ENCODE measurements at regions not wholly inside any gene's neighbourhood (a gene's known extent, or its start where the extent isn't known, plus 50 kb on each side); places are given as distances from the start of the nearest gene placed in this dataset.
"Not testable (repeated sequence)": the region's sequence is repeated elsewhere in the genome, so short reads cannot be mapped to it uniquely, and the experiment has no call there.

DNA sequence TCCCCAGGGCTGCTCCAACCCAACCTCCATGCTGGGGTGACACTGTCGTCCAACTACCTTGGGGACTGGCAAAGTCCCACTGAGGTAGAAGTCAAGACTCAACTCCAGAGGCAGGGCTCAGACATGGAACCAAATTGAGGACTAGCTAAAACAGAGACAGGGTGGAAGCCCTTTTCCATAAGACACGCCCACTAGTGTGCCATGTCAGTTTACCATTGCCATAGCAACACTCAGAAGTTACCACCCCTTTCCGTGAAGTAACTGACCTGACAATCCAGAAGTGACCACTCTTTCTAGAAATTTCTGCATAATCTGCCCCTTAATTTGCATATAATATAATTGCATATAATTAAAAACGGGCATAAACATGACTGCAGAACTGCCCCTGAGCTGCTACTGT, 409.6 kb downstream of the MED13L start:
- no peak overlapping the region for H3K4me3 ChIP-seq (ENCODE audit: low read depth, low read length)
- DNase-seq (ENCODE audit: low read depth): no peak
- TF ChIP-seq MYC (IDR thresholded peaks at IDR 0.05; ENCODE audit: low read depth, low read length): no peak

DNA sequence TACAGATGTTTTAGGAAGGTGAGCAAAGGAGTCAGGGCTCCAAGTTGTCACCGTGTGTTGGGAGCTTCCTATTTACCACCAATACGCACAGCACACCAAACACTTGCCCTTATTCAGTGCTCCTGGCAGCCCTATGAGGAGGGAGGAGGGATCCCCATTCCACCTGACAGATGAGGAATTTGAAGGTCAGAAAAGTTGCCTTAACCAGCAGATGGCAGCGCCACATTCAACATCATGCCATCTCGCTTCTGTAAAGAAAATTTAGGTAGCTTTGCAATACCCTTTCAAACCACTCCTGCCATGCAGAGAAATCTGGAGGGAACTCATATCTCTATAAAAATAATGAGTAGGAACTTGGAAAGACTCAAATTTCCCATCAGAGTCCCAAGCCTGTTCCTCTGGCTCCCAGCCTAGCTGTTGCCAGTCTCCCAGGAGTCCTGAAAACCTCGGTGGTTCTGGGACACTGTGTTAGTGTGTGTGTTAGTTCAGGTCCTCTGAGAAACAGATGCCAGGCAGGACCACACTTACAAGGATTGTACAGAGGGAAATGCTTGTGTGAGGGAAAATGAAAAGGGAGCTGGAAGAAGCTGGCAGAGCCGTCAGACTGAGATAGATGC, 410.5 kb downstream of the MED13L start:
- H3K4me3 ChIP-seq (ENCODE audit: low read depth, low read length): no peak overlapping the region
- peak; percentile 21 for DNase-seq (ENCODE audit: low read depth)
- TF ChIP-seq, protein P1, sequence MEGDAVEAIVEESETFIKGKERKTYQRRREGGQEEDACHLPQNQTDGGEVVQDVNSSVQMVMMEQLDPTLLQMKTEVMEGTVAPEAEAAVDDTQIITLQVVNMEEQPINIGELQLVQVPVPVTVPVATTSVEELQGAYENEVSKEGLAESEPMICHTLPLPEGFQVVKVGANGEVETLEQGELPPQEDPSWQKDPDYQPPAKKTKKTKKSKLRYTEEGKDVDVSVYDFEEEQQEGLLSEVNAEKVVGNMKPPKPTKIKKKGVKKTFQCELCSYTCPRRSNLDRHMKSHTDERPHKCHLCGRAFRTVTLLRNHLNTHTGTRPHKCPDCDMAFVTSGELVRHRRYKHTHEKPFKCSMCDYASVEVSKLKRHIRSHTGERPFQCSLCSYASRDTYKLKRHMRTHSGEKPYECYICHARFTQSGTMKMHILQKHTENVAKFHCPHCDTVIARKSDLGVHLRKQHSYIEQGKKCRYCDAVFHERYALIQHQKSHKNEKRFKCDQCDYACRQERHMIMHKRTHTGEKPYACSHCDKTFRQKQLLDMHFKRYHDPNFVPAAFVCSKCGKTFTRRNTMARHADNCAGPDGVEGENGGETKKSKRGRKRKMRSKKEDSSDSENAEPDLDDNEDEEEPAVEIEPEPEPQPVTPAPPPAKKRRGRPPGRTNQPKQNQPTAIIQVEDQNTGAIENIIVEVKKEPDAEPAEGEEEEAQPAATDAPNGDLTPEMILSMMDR (IDR thresholded peaks at IDR 0.05; ENCODE audit: low read depth, low read length): peak; percentile 36
- TF ChIP-seq, protein P2, sequence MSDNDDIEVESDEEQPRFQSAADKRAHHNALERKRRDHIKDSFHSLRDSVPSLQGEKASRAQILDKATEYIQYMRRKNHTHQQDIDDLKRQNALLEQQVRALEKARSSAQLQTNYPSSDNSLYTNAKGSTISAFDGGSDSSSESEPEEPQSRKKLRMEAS (IDR thresholded peaks at IDR 0.05; ENCODE audit: low read depth, low read length): no peak
- TF ChIP-seq POLR2A (IDR thresholded peaks at IDR 0.05; ENCODE audit: extremely low read depth, insufficient read length) (no peak), MYC (IDR thresholded peaks at IDR 0.05; ENCODE audit: low read depth, low read length) (no peak)

DNA sequence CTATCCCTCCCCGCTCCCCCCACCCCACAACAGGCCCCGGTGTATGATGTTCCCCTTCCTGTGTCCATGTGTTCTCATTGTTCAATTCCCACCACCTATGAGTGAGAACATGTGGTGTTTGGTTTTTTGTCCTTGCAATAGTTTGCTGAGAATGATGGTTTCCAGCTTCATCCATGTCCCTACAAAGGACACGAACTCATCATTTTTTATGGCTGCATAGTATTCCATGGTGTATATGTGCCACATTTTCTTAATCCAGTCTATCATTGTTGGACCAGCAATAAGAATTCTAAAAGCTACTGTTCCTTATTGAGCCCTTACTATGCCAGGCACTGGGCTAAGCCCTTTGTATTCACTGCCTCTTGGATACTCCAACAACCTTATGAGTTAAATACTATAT, 411.2 kb downstream of the MED13L start:
- not testable (repeated sequence) for H3K4me3 ChIP-seq (ENCODE audit: low read depth, low read length); DNase-seq (ENCODE audit: low read depth)

- no peak for DNase-seq (ENCODE audit: low read depth)
- TF ChIP-seq, protein P1 (IDR thresholded peaks at IDR 0.05; ENCODE audit: low read depth, low read length): no peak
- TF ChIP-seq MYC (IDR thresholded peaks at IDR 0.05; ENCODE audit: low read depth, low read length): no peak
- no peak overlapping the region for H3K4me3 ChIP-seq (ENCODE audit: low read depth, low read length)
Observed at GRCh38 chr12:115864396-115864795, 413.1 kb downstream of the MED13L start.

GRCh38 chr12:115860619-115861018, 416.9 kb downstream of the MED13L start:
- DNase-seq (ENCODE audit: low read depth): no peak
- H3K4me3 ChIP-seq (ENCODE audit: low read depth, low read length): no peak overlapping the region
- TF ChIP-seq, protein P1 (IDR thresholded peaks at IDR 0.05; ENCODE audit: low read depth, low read length): no peak
- TF ChIP-seq MYC (IDR thresholded peaks at IDR 0.05; ENCODE audit: low read depth, low read length) (no peak), POLR2A (IDR thresholded peaks at IDR 0.05; ENCODE audit: extremely low read depth, insufficient read length) (no peak)
- TF ChIP-seq, protein P2 (IDR thresholded peaks at IDR 0.05; ENCODE audit: low read depth, low read length): no peak

DNA sequence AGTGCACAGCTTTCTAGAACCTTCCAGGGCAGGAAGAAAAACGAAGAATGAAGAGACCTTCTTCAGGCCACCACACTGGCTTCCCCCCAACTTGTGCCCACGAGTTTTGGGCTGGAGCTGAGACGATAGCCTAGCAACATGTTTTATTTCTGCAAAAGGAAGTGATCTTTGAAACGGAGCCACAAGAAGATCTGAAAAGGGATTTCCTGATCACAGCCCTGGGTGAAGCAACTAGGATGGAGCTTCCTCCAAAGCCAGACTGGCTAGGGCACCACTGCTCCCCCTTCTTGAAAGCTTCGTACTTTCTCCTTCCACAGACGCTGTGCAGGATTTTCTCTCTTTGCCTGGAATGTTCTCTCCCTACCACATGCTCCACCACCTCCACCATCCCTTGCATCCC, 418.3 kb downstream of the MED13L start:
- no peak for DNase-seq (ENCODE audit: low read depth)
- TF ChIP-seq, protein P2 (IDR thresholded peaks at IDR 0.05; ENCODE audit: low read depth, low read length): no peak
- TF ChIP-seq MYC (IDR thresholded peaks at IDR 0.05; ENCODE audit: low read depth, low read length): no peak
- TF ChIP-seq, protein P1 (IDR thresholded peaks at IDR 0.05; ENCODE audit: low read depth, low read length): no peak
- no peak for TF ChIP-seq POLR2A (IDR thresholded peaks at IDR 0.05; ENCODE audit: extremely low read depth, insufficient read length)
- no peak overlapping the region for H3K4me3 ChIP-seq (ENCODE audit: low read depth, low read length)

DNA sequence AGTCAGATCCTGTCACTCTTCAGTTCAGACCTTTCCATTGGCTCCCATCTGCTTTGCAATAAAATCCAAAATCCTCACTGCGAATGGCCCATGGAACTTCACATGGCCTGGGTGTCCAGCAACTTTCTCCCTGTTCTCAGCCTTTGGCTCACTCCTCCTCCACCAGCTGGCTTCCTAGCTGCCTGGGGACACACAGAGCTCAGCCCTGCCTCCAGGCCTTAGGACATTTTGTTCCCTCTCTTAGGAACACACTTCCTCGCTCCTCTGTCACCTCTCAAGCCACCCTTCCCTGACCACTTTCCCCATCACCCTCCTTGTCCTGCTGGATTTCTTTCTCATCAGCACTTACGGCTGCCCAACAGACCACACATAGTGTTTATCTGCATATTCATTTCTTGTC, 419.6 kb downstream of the MED13L start:
- TF ChIP-seq, protein P1 (IDR thresholded peaks at IDR 0.05; ENCODE audit: low read depth, low read length): no peak
- H3K4me3 ChIP-seq (ENCODE audit: low read depth, low read length): no peak overlapping the region
- DNase-seq (ENCODE audit: low read depth): no peak
